H9 (cell line): ENCODE measurements at regions not wholly inside any gene's neighbourhood (a gene's known extent, or its start where the extent isn't known, plus 50 kb on each side); places are given as distances from the start of the nearest gene placed in this dataset.

ENCODE experiments used
- DNase-seq: peaks from one replicate; pipeline ENCODE4 v3.0.0-alpha.2; 2017
- H2AFZ ChIP-seq: one replicate; pipeline ENCODE4 v1.6.1; 2013; ENCODE audit warnings: mild to moderate bottlenecking, low read length, control low read depth, moderate library complexity
- H2AK5ac ChIP-seq: 2 replicates; pipeline ENCODE4 v1.6.1; 2013; ENCODE audit warnings: low read length, control low read depth, mixed read lengths; ENCODE audit not compliant: insufficient read length
- H2BK120ac ChIP-seq: one replicate; pipeline ENCODE4 v1.6.1; 2013; ENCODE audit warnings: low read depth, mild to moderate bottlenecking, low read length, control low read depth, inconsistent platforms; ENCODE audit not compliant: poor library complexity, severe bottlenecking
- H2BK12ac ChIP-seq: 2 replicates; pipeline ENCODE4 v1.6.1; 2013; ENCODE audit warnings: low read length, control low read depth, mixed read lengths, low read depth; ENCODE audit not compliant: insufficient read length
- H2BK15ac ChIP-seq: 2 replicates; pipeline ENCODE4 v1.6.1; 2013; ENCODE audit warnings: low read depth, low read length, control low read depth
- H2BK20ac ChIP-seq: one replicate; pipeline ENCODE4 v1.6.1; 2013; ENCODE audit warnings: low read depth, mild to moderate bottlenecking, low read length, control low read depth, inconsistent platforms; ENCODE audit not compliant: poor library complexity, severe bottlenecking
- H2BK5ac ChIP-seq: 2 replicates; pipeline ENCODE4 v1.6.1; 2013; ENCODE audit warnings: low read length, control low read depth, mixed read lengths; ENCODE audit not compliant: insufficient read length
- H3K14ac ChIP-seq: 2 replicates; pipeline ENCODE4 v1.6.1; 2013; ENCODE audit warnings: low read length, control low read depth; ENCODE audit not compliant: insufficient read depth
- H3K18ac ChIP-seq: 2 replicates; pipeline ENCODE4 v1.6.1; 2013; ENCODE audit warnings: low read depth, mild to moderate bottlenecking, mixed read lengths, low read length, control low read depth; ENCODE audit not compliant: insufficient read length
- H3K23ac ChIP-seq: 2 replicates; pipeline ENCODE4 v1.6.1; 2013; ENCODE audit warnings: low read length, control low read depth, mixed read lengths, low read depth; ENCODE audit not compliant: insufficient read length
- H3K23me2 ChIP-seq: 2 replicates; pipeline ENCODE4 v1.6.1; 2013; ENCODE audit warnings: low read depth, mild to moderate bottlenecking, mixed read lengths, low read length, control low read depth; ENCODE audit not compliant: insufficient read length, poor library complexity, severe bottlenecking
- H3K27ac ChIP-seq: 2 replicates; pipeline ENCODE4 v1.5.1; 2013; ENCODE audit warnings: low read length, control low read depth, mixed read lengths, low read depth; ENCODE audit not compliant: insufficient read length
- H3K27me3 ChIP-seq: 2 replicates; pipeline ENCODE4 v1.6.1; 2013; ENCODE audit warnings: low read length, control low read depth, inconsistent platforms; ENCODE audit not compliant: insufficient read depth
- H3K4ac ChIP-seq: 2 replicates; pipeline ENCODE4 v1.6.1; 2013; ENCODE audit warnings: low read depth, mild to moderate bottlenecking, control low read depth, inconsistent platforms, low read length, moderate library complexity
- H3K4me1 ChIP-seq: 2 replicates; pipeline ENCODE4 v1.6.1; 2013; ENCODE audit warnings: low read length, control low read depth, inconsistent platforms; ENCODE audit not compliant: insufficient read depth
- H3K4me2 ChIP-seq: 2 replicates; pipeline ENCODE4 v1.6.1; 2013; ENCODE audit warnings: low read length, control low read depth, mixed read lengths; ENCODE audit not compliant: insufficient read length, insufficient read depth
- H3K56ac ChIP-seq: 2 replicates; pipeline ENCODE4 v1.6.1; 2013; ENCODE audit warnings: low read depth, mild to moderate bottlenecking, mixed read lengths, low read length, control low read depth; ENCODE audit not compliant: insufficient read length
- H3K79me1 ChIP-seq: 2 replicates; pipeline ENCODE4 v1.6.1; 2013; ENCODE audit warnings: low read depth, mild to moderate bottlenecking, moderate library complexity, low read length, control low read depth, inconsistent platforms; ENCODE audit not compliant: insufficient read depth, poor library complexity, severe bottlenecking
- H3K79me2 ChIP-seq: 2 replicates; pipeline ENCODE4 v1.6.1; 2013; ENCODE audit warnings: low read length, control low read depth, inconsistent platforms; ENCODE audit not compliant: insufficient read depth
- H3K9ac ChIP-seq: 2 replicates; pipeline ENCODE4 v1.6.1; 2013; ENCODE audit warnings: low read length, control low read depth, mixed read lengths; ENCODE audit not compliant: insufficient read length; ENCODE audit errors: extremely low read depth
- H3K9me3 ChIP-seq: one replicate; pipeline ENCODE4 v1.6.1; 2013; ENCODE audit warnings: low read depth, low read length, inconsistent platforms; ENCODE audit not compliant: control insufficient read depth
- H3T11ph ChIP-seq: one replicate; pipeline ENCODE4 v1.6.1; 2013; ENCODE audit warnings: mild to moderate bottlenecking, low read length, control low read depth, inconsistent platforms
- H4K20me1 ChIP-seq: one replicate; pipeline ENCODE4 v1.6.1; 2013; ENCODE audit not compliant: control insufficient read depth, insufficient read length, insufficient read depth
- H4K5ac ChIP-seq: 2 replicates; pipeline ENCODE4 v1.6.1; 2013; ENCODE audit warnings: low read depth, mild to moderate bottlenecking, mixed read lengths, low read length, control low read depth; ENCODE audit not compliant: insufficient read length
- H4K8ac ChIP-seq: replicated peaks from 2 replicates; pipeline ENCODE4 v1.6.1; 2013; ENCODE audit warnings: low read length, control low read depth, mixed read lengths, low read depth; ENCODE audit not compliant: insufficient read length
- H4K91ac ChIP-seq: 2 replicates; pipeline ENCODE4 v1.6.1; 2013; ENCODE audit warnings: low read depth, mild to moderate bottlenecking, moderate library complexity, mixed read lengths, low read length, control low read depth; ENCODE audit not compliant: insufficient read length
- H3K27ac Mint-ChIP-seq, 3 experiments: 2 replicates in 2 of 3; 3 replicates in 1 of 3; pipeline ENCODE4 v1.8.0; 2020 to 2021; ENCODE audit warnings: mixed read lengths in 3 of 3, mild to moderate bottlenecking in 1 of 3, moderate library complexity in 1 of 3
- H3K27me3 Mint-ChIP-seq: 2 replicates; pipeline ENCODE4 v1.8.0; 2021; ENCODE audit warnings: low read depth, mild to moderate bottlenecking, moderate library complexity, mixed read lengths
- H3K36me3 Mint-ChIP-seq, 3 experiments: 2 replicates in 2 of 3; 3 replicates in 1 of 3; pipeline ENCODE4 v1.8.0; 2020 to 2021; ENCODE audit warnings: low read depth in 3 of 3, mixed read lengths in 3 of 3; ENCODE audit not compliant: insufficient read depth in 1 of 3
- H3K4me1 Mint-ChIP-seq, 2 experiments: 2 replicates each; pipeline ENCODE4 v1.8.0; 2020; ENCODE audit warnings: mixed read lengths in 2 of 2
- H3K4me3 Mint-ChIP-seq, 2 experiments: 2 replicates in 1 of 2; 3 replicates in 1 of 2; pipeline ENCODE4 v1.8.0; 2020 to 2021; ENCODE audit warnings: mild to moderate bottlenecking in 2 of 2, mixed read lengths in 2 of 2, moderate library complexity in 1 of 2
- H3K9me3 Mint-ChIP-seq, 2 experiments: 2 replicates in 1 of 2; 3 replicates in 1 of 2; pipeline ENCODE4 v1.8.0; 2020; ENCODE audit warnings: mild to moderate bottlenecking in 2 of 2, mixed read lengths in 2 of 2, moderate library complexity in 1 of 2
- WGBS: extraction: QIAGEN DNeasy Blood & Tissue Kit; methylation state at CpG from one replicate; pipeline ENCODE4 v1.1.7; 2013; ENCODE audit warnings: missing lambda C conversion rate, low lambda C conversion rate, mixed read lengths; ENCODE audit not compliant: insufficient read length; ENCODE audit errors: extremely low coverage; 5-methylcytosine and 5-hydroxymethylcytosine counted together
- TF ChIP-seq, protein P1 (sequence below): fragments of 200-600 bp; sonication (generic); conservative IDR thresholded peaks from 3 replicates; pipeline ENCODE4 v1.8.0; 2021; ENCODE audit warnings: antibody characterized with exemption, mild to moderate bottlenecking

DNA sequence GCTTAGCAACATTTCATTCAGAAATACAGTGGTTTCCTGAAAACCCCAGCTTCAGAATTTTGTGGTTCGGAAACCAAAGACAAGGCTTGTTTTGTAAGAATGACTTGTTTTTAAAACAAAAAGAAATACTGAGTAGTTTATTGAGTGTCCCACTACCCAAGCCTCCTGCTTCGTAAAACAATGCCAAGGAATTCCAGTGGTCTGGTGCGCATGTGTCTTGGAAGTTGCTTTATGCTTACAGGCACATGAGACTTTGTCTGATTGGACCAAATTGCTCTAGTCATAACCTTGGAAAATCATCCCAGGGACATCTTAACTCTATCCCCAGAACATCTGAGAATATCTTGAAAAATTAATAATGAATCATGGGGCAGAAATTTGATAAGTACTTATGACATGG lies 77.1 kb upstream of the FST start:
- WGBS = no CpG with 5 or more reads among the region's 3 CpGs
- Histone ChIP-seq H3K56ac (no peak overlapping the region), H2AK5ac (no peak overlapping the region), H3K27me3 (no peaks in the 10 kb centered on the region), H3K9ac (no peak overlapping the region), H3K79me2 (no peaks in the 10 kb centered on the region), H3K9me3 (no peaks in the 10 kb centered on the region), H3K27ac (no peak overlapping the region), H3K79me1 (no peaks in the 10 kb centered on the region), H3K23ac (no peak overlapping the region), H3K4ac (no peak overlapping the region), H4K20me1 (no peaks in the 10 kb centered on the region), H2BK15ac (no peak overlapping the region), H3T11ph (no peak overlapping the region), H4K8ac (no peak overlapping the region), H3K4me1 (no peaks in the 10 kb centered on the region), H4K91ac (no peak overlapping the region), H3K14ac (no peak overlapping the region), H2AFZ (no peak overlapping the region), H4K5ac (no peak overlapping the region), H3K23me2 (no peaks in the 10 kb centered on the region), H3K4me2 (no peak overlapping the region), H2BK120ac (no peak overlapping the region), H3K18ac (no peak overlapping the region), H2BK20ac (no peak overlapping the region), H2BK5ac (no peak overlapping the region), H2BK12ac (no peak overlapping the region)
- no peak for DNase-seq
- Mint-ChIP-seq H3K27ac (no peak overlapping the region), H3K36me3 (no peaks in the 10 kb centered on the region; a peak in 1 of 7 replicates), H3K4me3 (no peak overlapping the region), H3K27me3 (no peaks in the 10 kb centered on the region), H3K4me1 (no peaks in the 10 kb centered on the region), H3K9me3 (0 out of 5 replicates have a peak, but pooled peaks cover 0 to 2% of the 10 kb centered on the region in 2 experiments)
- TF ChIP-seq, protein P1, sequence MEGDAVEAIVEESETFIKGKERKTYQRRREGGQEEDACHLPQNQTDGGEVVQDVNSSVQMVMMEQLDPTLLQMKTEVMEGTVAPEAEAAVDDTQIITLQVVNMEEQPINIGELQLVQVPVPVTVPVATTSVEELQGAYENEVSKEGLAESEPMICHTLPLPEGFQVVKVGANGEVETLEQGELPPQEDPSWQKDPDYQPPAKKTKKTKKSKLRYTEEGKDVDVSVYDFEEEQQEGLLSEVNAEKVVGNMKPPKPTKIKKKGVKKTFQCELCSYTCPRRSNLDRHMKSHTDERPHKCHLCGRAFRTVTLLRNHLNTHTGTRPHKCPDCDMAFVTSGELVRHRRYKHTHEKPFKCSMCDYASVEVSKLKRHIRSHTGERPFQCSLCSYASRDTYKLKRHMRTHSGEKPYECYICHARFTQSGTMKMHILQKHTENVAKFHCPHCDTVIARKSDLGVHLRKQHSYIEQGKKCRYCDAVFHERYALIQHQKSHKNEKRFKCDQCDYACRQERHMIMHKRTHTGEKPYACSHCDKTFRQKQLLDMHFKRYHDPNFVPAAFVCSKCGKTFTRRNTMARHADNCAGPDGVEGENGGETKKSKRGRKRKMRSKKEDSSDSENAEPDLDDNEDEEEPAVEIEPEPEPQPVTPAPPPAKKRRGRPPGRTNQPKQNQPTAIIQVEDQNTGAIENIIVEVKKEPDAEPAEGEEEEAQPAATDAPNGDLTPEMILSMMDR = no peak
